Upper lobe of left lung (tissue), 6 donors: ENCODE measurements at regions not wholly inside any gene's neighbourhood (a gene's known extent, or its start where the extent isn't known, plus 50 kb on each side); places are given as distances from the start of the nearest gene placed in this dataset.

Source experiments
- ATAC-seq, 2 donors: fragments of 200-7000 bp; cut with Tn5 transposase; one replicate each; pipeline ENCODE4 v1.9.1; 2022; ENCODE audit warnings: mild to moderate bottlenecking in 2 of 2, moderate library complexity in 2 of 2; ENCODE audit not compliant: low FRiP score in 2 of 2
- DNase-seq, 2 donors: peaks; one replicate each; pipeline ENCODE4 v3.0.0-alpha.2; 2019 to 2020
- H3K27ac ChIP-seq, 4 donors: fragments of 200-600 bp; sonication (generic); one replicate each; pipeline ENCODE4 v1.5.1; 2016 to 2019
- H3K27me3 ChIP-seq, 4 donors: fragments of 200-600 bp; sonication (generic); one replicate each; pipeline ENCODE4 v1.5.1; 2017 to 2019
- H3K36me3 ChIP-seq, 4 donors: fragments of 200-600 bp; sonication (generic); one replicate each; pipeline ENCODE4 v1.5.1; 2016 to 2019
- H3K4me1 ChIP-seq, 4 donors: fragments of 200-600 bp; sonication (generic); one replicate each; pipeline ENCODE4 v1.5.1; 2018 to 2019
- H3K4me3 ChIP-seq, 4 donors: fragments of 200-600 bp; sonication (generic); one replicate each; pipeline ENCODE4 v1.5.1; 2017 to 2019; ENCODE audit warnings: mild to moderate bottlenecking in 2 of 4, moderate library complexity in 1 of 4
- H3K9me3 ChIP-seq, 4 donors: fragments of 200-600 bp; sonication (generic); one replicate each; pipeline ENCODE4 v1.5.1; 2018 to 2019
- EP300 ChIP-seq, 4 donors: sonication (generic); formaldehyde crosslinking; IDR thresholded peaks; one replicate each; pipeline ENCODE4 v1.5.1; 2017; ENCODE audit warnings: antibody characterized with exemption in 4 of 4, control low read depth in 2 of 4
- POLR2A ChIP-seq, 4 donors: fragments of 450-650 bp; IDR thresholded peaks; one replicate each; pipeline ENCODE4 v1.5.1; 2016 to 2017; ENCODE audit warnings: antibody characterized with exemption in 4 of 4, mild to moderate bottlenecking in 2 of 4
- POLR2AphosphoS5 ChIP-seq, 2 donors: sonication (generic); formaldehyde crosslinking; IDR thresholded peaks; one replicate each; pipeline ENCODE4 v1.5.1; 2017; ENCODE audit warnings: antibody characterized with exemption in 2 of 2
- WGBS, 2 donors: methylation state at CpG; one replicate each; pipeline ENCODE4 v1.1.5; 2017 to 2018; 5-methylcytosine and 5-hydroxymethylcytosine counted together
- TF ChIP-seq, protein P1 (sequence below), 6 experiments: fragments of 450-650 bp in 4 of 6; fragments of 200-600 bp in 2 of 6; sonication (generic) in 2 of 6; IDR thresholded peaks; one replicate each; pipeline ENCODE4 v1.5.1; 2016 to 2019; ENCODE audit warnings: antibody characterized with exemption in 6 of 6
- donor health status: DM: no; HTN: no; CAD: no; lungs with moderate emphysema.
- donor health status: DM: no; HTN: yes; CAD: no; lungs with severe emphysema.

DNA sequence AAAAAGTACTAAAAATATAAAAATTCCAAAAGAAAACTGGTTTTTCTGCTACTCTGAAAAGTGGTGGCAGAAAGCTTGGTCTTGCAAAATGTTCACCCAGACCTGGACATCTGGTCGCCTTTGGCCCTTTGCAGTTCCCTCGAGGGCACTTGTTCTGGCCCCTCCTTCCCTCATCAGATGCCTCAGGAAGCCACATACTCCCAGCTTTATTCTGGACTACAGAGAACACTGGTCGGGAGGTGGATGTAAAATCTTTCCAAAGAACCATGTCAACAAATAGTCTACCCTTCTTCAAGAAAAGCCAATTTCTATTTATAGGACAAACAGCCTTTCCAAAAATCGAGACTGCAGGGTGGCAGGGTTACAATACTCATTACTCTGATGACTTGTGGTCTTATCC lies 726.1 kb downstream of the TNS3 start:
- H3K36me3 ChIP-seq: no peaks in the 10 kb centered on the region
- TF ChIP-seq, protein P1, sequence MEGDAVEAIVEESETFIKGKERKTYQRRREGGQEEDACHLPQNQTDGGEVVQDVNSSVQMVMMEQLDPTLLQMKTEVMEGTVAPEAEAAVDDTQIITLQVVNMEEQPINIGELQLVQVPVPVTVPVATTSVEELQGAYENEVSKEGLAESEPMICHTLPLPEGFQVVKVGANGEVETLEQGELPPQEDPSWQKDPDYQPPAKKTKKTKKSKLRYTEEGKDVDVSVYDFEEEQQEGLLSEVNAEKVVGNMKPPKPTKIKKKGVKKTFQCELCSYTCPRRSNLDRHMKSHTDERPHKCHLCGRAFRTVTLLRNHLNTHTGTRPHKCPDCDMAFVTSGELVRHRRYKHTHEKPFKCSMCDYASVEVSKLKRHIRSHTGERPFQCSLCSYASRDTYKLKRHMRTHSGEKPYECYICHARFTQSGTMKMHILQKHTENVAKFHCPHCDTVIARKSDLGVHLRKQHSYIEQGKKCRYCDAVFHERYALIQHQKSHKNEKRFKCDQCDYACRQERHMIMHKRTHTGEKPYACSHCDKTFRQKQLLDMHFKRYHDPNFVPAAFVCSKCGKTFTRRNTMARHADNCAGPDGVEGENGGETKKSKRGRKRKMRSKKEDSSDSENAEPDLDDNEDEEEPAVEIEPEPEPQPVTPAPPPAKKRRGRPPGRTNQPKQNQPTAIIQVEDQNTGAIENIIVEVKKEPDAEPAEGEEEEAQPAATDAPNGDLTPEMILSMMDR (IDR thresholded peaks at IDR 0.05): no peak
- TF ChIP-seq EP300 (IDR thresholded peaks at IDR 0.05) (no peak), POLR2AphosphoS5 (IDR thresholded peaks at IDR 0.05) (no peak), POLR2A (IDR thresholded peaks at IDR 0.05) (no peak)
- WGBS, 2 donors: 53 to 59% methylated on average over 4 of the region's 4 CpGs
- no peak for DNase-seq
- no peaks in the 10 kb centered on the region for H3K4me1 ChIP-seq
- no peak for ATAC-seq
- no peaks in the 10 kb centered on the region for H3K9me3 ChIP-seq
- H3K4me3 ChIP-seq: no peak overlapping the region
- no peak overlapping the region for H3K27ac ChIP-seq
- H3K27me3 ChIP-seq: no peaks in the 10 kb centered on the region

DNA sequence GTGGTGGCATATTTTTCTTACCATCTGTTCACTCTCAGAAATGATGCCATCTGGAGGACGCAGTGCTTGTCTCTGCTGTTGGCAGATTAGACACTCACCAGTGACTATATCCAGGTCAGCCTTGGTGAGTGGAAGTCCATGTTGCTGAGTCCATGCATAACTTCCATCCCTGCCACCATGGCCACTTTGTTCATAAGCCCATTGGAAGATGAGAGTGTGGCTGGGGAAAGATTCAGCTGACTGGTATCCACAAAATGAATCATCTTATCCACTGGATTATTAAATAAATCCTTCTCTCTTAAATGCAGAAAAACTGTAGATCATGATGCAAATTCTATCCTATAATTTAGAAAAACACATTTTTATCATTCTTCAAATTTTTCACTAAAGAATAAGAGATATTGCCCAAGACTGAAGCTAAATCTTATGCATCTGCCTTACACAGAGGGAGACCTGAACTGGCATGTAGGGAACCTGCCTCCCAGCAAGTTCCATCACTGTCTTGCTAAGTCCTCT lies 726.9 kb downstream of the TNS3 start:
- Histone ChIP-seq H3K27ac (no peak overlapping the region), H3K4me3 (no peak overlapping the region), H3K27me3 (no peaks in the 10 kb centered on the region), H3K9me3 (no peaks in the 10 kb centered on the region), H3K4me1 (no peaks in the 10 kb centered on the region), H3K36me3 (no peaks in the 10 kb centered on the region)
- no peak for TF ChIP-seq POLR2A (IDR thresholded peaks at IDR 0.05)
- TF ChIP-seq, protein P1 (IDR thresholded peaks at IDR 0.05): no peak
- TF ChIP-seq POLR2AphosphoS5 (IDR thresholded peaks at IDR 0.05): no peak
- TF ChIP-seq EP300 (IDR thresholded peaks at IDR 0.05): no peak
- ATAC-seq (no peak), DNase-seq (no peak)
- 82 to 87% methylated on average over 1 of the region's 1 CpG for WGBS, 2 donors

DNA sequence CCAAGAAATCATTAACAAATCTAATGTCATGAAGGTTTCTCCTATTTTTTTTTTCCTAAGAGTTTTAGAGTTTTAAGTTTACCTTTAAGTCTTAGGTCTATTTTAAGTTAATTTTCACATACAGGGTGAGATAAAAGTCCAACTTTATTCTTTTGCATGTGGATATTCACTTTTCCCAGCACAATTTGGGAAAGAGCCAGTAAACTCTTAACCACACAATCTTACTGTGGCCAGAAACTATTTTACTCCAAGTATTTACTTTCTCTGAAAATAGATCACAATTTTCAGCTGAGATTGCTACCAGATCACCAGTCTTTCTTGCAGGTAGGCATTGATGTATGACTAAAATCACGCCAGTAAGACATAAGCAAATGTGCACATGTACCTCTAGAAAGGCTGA lies 728.5 kb downstream of the TNS3 start:
- DNase-seq: no peak
- Histone ChIP-seq H3K9me3 (no peaks in the 10 kb centered on the region), H3K36me3 (no peaks in the 10 kb centered on the region), H3K4me1 (no peaks in the 10 kb centered on the region), H3K27me3 (no peaks in the 10 kb centered on the region), H3K4me3 (no peak overlapping the region), H3K27ac (no peak overlapping the region)
- TF ChIP-seq, protein P1 (IDR thresholded peaks at IDR 0.05): no peak
- TF ChIP-seq POLR2A (IDR thresholded peaks at IDR 0.05) (no peak), EP300 (IDR thresholded peaks at IDR 0.05) (no peak), POLR2AphosphoS5 (IDR thresholded peaks at IDR 0.05) (no peak)
- 69 to 70% methylated on average over 1 of the region's 1 CpG for WGBS, 2 donors
- ATAC-seq: no peak

DNA sequence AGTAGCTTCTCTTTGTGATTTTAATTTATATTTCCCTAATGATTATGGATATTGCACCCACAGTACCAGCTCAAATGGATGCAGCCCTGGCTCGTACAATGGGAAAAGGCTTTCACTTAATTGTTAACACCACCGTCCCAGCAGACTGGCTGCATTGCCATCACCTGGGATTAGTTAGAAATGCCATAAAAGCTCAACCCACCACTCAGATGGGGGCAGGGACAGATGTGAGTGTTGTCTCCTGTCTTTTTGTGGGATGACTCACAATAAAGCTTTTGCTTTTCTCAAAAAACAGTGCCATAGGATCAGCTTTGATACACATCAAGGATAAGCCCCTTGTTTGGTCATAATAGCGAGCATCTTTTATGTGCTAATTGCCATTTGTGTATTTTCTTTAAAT lies 729.1 kb downstream of the TNS3 start:
- Histone ChIP-seq H3K27ac (no peak overlapping the region), H3K4me1 (no peaks in the 10 kb centered on the region), H3K4me3 (no peak overlapping the region), H3K27me3 (no peaks in the 10 kb centered on the region), H3K36me3 (no peaks in the 10 kb centered on the region), H3K9me3 (no peaks in the 10 kb centered on the region)
- TF ChIP-seq, protein P1 (IDR thresholded peaks at IDR 0.05): no peak
- no peak for TF ChIP-seq POLR2AphosphoS5 (IDR thresholded peaks at IDR 0.05)
- DNase-seq: no peak
- 80 to 86% methylated on average over 3 of the region's 3 CpGs for WGBS, 2 donors
- ATAC-seq: no peak

DNA sequence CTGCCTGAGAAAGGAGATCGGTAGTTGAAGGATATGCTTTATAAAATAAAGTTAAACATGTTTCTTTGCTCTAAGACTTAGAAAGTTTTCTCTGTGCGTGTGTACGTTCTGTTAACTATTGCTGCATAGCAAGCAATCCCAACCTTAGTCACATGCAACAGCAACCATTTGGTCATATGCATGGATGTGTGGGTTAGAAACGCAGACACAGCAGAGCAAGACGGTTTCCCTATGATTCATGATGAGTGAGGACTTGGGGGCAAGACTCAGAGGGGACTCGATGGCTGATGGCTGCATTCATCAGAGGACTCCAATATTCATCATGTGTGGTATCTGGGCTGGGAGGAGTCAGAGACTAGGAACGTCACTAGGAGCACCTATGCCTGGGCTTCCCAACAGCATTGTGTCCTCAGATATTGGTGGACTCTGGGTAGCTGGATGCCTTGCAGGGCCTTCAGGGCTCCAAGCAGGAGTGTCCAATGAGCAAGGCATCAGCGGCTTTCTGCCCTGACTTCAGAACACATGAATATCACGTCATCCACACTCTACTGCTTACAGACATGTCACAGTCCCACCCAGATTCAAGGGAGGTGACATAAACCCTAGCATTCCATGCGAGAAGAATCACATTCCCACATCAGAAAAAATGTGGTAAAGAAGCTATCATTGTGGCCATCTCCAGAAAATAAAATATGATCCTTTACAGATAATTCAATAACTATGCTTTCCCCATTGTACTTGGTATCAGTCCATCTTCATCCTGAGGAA lies 731.2 kb downstream of the TNS3 start:
- ATAC-seq (no peak), DNase-seq (no peak)
- Histone ChIP-seq H3K27me3 (no peaks in the 10 kb centered on the region), H3K4me3 (no peak overlapping the region), H3K27ac (no peak overlapping the region), H3K36me3 (no peaks in the 10 kb centered on the region), H3K9me3 (no peaks in the 10 kb centered on the region), H3K4me1 (no peaks in the 10 kb centered on the region)
- no peak for TF ChIP-seq POLR2AphosphoS5 (IDR thresholded peaks at IDR 0.05)
- no peak for TF ChIP-seq POLR2A (IDR thresholded peaks at IDR 0.05)
- no peak for TF ChIP-seq EP300 (IDR thresholded peaks at IDR 0.05)
- TF ChIP-seq, protein P1 (IDR thresholded peaks at IDR 0.05): no peak
- 92 to 96% methylated on average over 10 of the region's 10 CpGs for whole genome bisulfite sequencing, 2 donors
